AG20443 (cell line): ENCODE measurements at regions not wholly inside any gene's neighbourhood (a gene's known extent, or its start where the extent isn't known, plus 50 kb on each side); places are given as distances from the start of the nearest gene placed in this dataset.

ENCODE experiments used
- DNase-seq: peaks from one replicate; pipeline ENCODE4 v3.0.0; 2012; ENCODE audit warnings: low spot score, mixed read lengths

DNA sequence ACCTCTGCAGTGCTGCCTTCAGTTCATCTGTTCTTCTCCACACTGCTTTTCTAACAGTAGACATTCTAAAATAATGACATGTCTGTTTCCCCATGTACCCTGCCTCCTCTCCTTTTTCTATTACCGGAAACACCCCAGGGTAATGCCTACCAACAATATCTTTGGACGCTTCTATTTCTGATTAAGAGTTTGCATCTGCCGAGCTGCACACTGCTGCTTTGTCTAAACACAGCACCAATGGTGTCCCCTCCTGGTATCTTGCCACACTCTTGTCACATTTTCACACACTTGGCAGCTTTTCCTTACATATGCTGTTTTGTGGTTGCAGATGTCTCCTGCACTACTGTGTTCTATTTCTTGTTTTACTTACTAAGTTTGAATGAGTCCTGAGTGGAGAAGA lies 288.8 kb downstream of the GRIA2 start:
- no peak for DNase-seq

DNA sequence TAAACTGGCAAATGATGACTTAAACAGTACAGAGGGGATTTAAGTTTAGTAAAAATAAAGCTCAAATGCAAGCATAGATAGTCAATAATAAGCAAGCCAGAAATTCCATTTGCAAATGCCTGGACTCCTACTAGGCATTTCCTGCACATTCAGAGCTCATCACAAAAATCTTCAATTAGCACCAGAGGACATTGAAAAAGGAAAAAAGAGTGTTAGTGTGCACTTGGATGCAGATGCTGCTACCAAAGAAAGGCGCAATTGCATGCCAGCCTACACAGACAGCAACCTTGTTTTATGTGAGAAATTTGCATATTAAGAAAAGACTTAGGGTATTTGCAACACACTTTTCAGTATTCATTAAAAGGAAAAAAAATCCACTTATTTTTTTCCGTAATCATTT lies 282.1 kb downstream of the GRIA2 start:
- DNase-seq, result no peak

DNA sequence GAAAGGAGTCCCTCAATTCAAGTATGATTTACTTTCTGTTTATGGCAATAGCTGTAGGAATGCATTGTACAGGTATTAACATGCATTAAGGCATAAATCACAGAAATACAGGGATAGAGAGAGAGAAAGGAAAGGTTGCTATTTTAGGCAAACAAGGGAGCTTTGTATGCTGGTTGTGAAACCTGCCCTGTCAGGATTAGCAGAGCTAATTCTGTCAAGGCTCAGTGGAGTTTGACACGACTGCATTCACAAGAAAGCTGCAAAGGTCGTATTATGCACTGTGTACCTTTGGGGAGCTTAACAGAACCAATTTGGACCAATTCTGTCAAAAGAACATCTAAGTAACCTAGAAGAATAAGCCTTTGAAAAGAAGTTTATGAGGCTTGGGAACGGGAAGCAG lies 239.3 kb downstream of the GRIA2 start:
- no peak for DNase-seq

DNA sequence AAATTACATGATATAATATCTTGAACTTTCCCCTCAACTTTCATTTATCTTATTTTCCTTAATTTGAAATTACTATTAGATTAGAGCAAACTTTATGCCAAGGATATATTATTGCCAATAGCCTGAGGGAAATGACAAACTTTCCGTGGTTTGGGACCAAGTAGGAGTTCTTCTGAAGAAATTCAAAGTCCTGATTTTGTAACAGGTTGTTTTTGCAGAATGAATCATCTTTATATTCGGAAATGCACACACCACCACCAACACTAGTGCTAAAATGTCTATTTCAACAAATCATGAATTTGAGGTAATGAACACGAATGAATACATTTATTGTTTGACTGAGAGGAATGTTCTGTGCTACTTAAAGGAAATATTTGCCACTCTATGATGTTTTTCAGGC lies 226.7 kb downstream of the GRIA2 start:
- DNase-seq, result no peak

DNA sequence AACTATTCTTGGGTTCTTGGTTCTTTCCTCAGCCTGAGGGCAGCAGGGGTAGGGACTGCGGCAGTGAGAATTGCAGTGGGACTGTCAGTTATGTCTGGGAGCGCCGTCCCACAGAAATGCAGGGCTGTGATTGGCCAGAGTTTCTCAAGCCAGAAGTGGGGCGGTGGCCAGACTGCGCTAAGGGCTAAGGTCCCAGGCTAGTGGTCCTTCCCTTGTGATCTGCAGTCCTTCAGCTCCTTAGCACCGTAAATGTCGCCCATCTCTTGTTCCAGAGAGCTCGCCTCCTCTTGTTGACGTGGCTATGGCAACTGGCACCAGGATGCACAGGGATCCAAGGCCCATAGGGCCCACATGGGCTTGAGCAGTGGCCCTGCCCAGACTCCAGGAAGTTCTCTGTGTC lies 223.5 kb downstream of the GRIA2 start:
- DNase-seq, result no peak

DNA sequence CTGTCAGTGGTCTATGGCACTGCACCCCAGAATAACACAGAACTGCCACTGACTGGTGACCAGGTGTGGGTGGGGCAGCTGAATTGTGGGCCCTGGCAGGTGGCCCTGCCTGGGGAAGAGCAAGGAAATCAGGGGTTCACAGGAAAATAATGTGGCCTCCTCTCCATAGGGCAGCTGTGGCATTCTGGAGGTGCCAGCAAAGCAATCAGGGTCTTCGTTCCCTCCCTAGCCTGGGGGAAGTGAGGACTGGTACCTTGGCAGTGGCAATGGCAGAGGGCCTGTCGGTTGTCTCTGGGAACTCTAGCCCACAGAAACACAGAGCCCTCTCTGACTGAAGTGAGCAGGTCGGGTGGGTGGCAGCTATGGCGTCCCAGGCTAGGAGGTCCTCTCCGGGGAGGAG lies 223.0 kb downstream of the GRIA2 start:
- no peak for DNase-seq

DNA sequence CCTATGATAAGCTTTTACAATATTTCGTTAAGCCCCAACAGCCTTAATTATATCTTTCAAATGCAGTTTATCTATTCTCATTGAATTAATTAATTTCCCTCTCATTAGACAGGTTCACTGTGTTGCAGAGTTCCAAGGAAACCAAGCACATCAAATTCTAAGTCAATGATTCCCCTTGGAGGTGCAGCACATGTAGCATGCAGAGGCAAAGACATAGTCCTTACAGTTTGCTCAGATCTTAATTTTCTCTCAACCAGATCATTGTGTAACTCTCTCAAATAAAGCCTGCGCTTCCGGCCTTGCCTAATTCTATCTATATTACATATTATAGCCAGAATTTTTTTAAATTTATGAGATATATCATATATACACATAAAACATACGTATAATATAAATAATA lies 205.4 kb downstream of the GRIA2 start:
- DNase-seq, result no peak

DNA sequence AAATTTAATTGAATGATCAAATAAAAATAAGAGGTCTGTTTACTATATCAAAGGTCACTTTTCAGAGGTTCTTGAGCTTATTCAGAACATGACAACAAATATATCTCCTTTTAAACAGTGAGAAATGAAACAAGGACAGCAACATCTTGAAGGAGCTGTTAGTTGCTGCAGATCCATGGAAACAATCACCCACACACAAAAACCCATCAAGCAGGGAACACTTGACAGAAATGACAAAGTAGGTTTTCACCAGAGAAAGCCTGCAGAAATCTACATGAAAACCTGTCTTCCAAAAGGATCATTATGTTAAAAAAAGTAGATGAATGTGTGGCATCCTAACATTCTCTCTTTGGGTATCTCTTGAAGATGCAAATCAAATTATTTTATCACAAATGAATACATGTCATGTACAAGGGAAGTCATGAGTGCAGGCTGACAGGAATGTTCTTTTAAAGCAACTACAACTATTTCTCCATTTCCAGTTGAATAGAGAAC lies 203.0 kb downstream of the GRIA2 start:
- DNase-seq, result no peak

DNA sequence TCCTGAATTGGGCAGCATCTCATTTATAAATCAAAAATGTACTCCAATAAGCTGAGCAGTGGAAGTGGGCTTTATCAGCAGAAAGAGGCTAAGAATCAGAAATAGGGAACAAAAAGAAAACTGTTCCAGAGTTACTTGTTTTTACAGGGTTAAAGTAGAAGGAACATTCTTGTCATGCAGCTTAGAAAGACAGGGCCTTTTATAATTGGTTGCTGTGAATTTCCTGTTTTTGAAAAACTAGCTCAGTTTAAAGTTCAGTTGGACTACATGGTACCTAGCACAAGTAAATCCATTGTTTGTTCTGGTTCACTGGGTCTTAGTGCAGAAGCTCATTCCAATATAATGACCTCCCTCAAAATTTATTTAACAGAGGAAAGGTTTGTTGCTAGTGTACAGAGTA lies 200.8 kb downstream of the GRIA2 start:
- no peak for DNase-seq
